ENCODE measurements at regions not wholly inside any gene's neighbourhood (a gene's known extent, or its start where the extent isn't known, plus 50 kb on each side); places are given as distances from the start of the nearest gene placed in this dataset.

- TF ChIP-seq ZNF8 (CRISPR knock-in tag; IDR thresholded peaks at IDR 0.05) (no peak), SNAI2 (CRISPR knock-in tag; IDR thresholded peaks at IDR 0.05) (no peak), ZFP30 (CRISPR knock-in tag; IDR thresholded peaks at IDR 0.05) (no peak), ZC3H10 (CRISPR knock-in tag; IDR thresholded peaks at IDR 0.05) (no peak), ISL1 (CRISPR knock-in tag; IDR thresholded peaks at IDR 0.05) (no peak), TSHZ2 (CRISPR knock-in tag; IDR thresholded peaks at IDR 0.05) (no peak), ESRRG (CRISPR knock-in tag; IDR thresholded peaks at IDR 0.05) (no peak), POU6F1 (CRISPR knock-in tag; IDR thresholded peaks at IDR 0.05; ENCODE audit: borderline replicate concordance, low read depth) (no peak), ZNF70 (CRISPR knock-in tag; IDR thresholded peaks at IDR 0.05) (no peak), ZFP3 (CRISPR knock-in tag; IDR thresholded peaks at IDR 0.05) (no peak)
- no peak for ATAC-seq
Measured at GRCh38 chr19:31699421-31699820, 350.2 kb upstream of the TSHZ3 start.

GRCh38 chr19:31701146-31701545, 351.9 kb upstream of the TSHZ3 start:
- TF ChIP-seq CREB5 (CRISPR knock-in tag; IDR thresholded peaks at IDR 0.05; ENCODE audit: low read depth) = no peak
- no peak for TF ChIP-seq ZFP30 (CRISPR knock-in tag; IDR thresholded peaks at IDR 0.05)
- no peak for TF ChIP-seq ISL1 (CRISPR knock-in tag; IDR thresholded peaks at IDR 0.05)
- TF ChIP-seq PPARA (CRISPR knock-in tag; IDR thresholded peaks at IDR 0.05; ENCODE audit: borderline replicate concordance) = no peak
- TF ChIP-seq ARNTL (CRISPR knock-in tag; IDR thresholded peaks at IDR 0.05; ENCODE audit: borderline replicate concordance, low read depth) = no peak
- ATAC-seq = no peak

GRCh38 chr19:31705656-31706055, 356.4 kb upstream of the TSHZ3 start:
- no peak for TF ChIP-seq ZFP3 (CRISPR knock-in tag; IDR thresholded peaks at IDR 0.05)
- TF ChIP-seq PPARA (CRISPR knock-in tag; IDR thresholded peaks at IDR 0.05; ENCODE audit: borderline replicate concordance) = no peak
- no peak for TF ChIP-seq BACH2 (CRISPR knock-in tag; IDR thresholded peaks at IDR 0.05; ENCODE audit: borderline replicate concordance)
- TF ChIP-seq RARB (CRISPR knock-in tag; IDR thresholded peaks at IDR 0.05) = no peak
- TF ChIP-seq ARNTL (CRISPR knock-in tag; IDR thresholded peaks at IDR 0.05; ENCODE audit: borderline replicate concordance, low read depth) = no peak
- no peak for TF ChIP-seq ZC3H10 (CRISPR knock-in tag; IDR thresholded peaks at IDR 0.05)
- TF ChIP-seq ZNF70 (CRISPR knock-in tag; IDR thresholded peaks at IDR 0.05) = no peak
- TF ChIP-seq ISL1 (CRISPR knock-in tag; IDR thresholded peaks at IDR 0.05) = no peak
- no peak for TF ChIP-seq TCF4 (CRISPR knock-in tag; IDR thresholded peaks at IDR 0.05; ENCODE audit: borderline replicate concordance)
- ATAC-seq = no peak

GRCh38 chr19:31706131-31706530, 356.9 kb upstream of the TSHZ3 start:
- ATAC-seq = no peak
- TF ChIP-seq ESRRG (CRISPR knock-in tag; IDR thresholded peaks at IDR 0.05) (no peak), TOX (CRISPR knock-in tag; IDR thresholded peaks at IDR 0.05; ENCODE audit: borderline replicate concordance) (no peak), ARNTL (CRISPR knock-in tag; IDR thresholded peaks at IDR 0.05; ENCODE audit: borderline replicate concordance, low read depth) (no peak), ZNF8 (CRISPR knock-in tag; IDR thresholded peaks at IDR 0.05) (no peak), TSHZ2 (CRISPR knock-in tag; IDR thresholded peaks at IDR 0.05) (no peak), BACH2 (CRISPR knock-in tag; IDR thresholded peaks at IDR 0.05; ENCODE audit: borderline replicate concordance) (no peak), ISL1 (CRISPR knock-in tag; IDR thresholded peaks at IDR 0.05) (no peak), ZNF565 (CRISPR knock-in tag; conservative IDR thresholded peaks at IDR 0.05; ENCODE audit: low read depth) (no peak), SNAI2 (CRISPR knock-in tag; IDR thresholded peaks at IDR 0.05) (no peak), PPARA (CRISPR knock-in tag; IDR thresholded peaks at IDR 0.05; ENCODE audit: borderline replicate concordance) (no peak), TCF4 (CRISPR knock-in tag; IDR thresholded peaks at IDR 0.05; ENCODE audit: borderline replicate concordance) (no peak), ZFP3 (CRISPR knock-in tag; IDR thresholded peaks at IDR 0.05) (no peak)
